GM23338 (cell line): ENCODE measurements at regions not wholly inside any gene's neighbourhood (a gene's known extent, or its start where the extent isn't known, plus 50 kb on each side); places are given as distances from the start of the nearest gene placed in this dataset.

Experiments
- CREB1 ChIP-seq: fragments of 250-450 bp; sonication (Bioruptor Pico); IDR thresholded peaks from 2 replicates; pipeline ENCODE4 v1.5.0; 2020; ENCODE audit warnings: low read depth, mild to moderate bottlenecking, moderate library complexity
- EZH2 ChIP-seq: fragments of 200-600 bp; sonication (generic); IDR thresholded peaks from one replicate; pipeline ENCODE4 v1.8.0; 2017; ENCODE audit warnings: antibody characterized with exemption, mild to moderate bottlenecking, low read depth; ENCODE audit not compliant: unreplicated experiment
- EZH2phosphoT487 ChIP-seq: fragments of 200-600 bp; sonication (generic); IDR thresholded peaks from one replicate; pipeline ENCODE4 v1.8.1; 2018; ENCODE audit warnings: antibody characterized with exemption; ENCODE audit not compliant: unreplicated experiment
- JUNB ChIP-seq: IDR thresholded peaks from one replicate; pipeline ENCODE4 v1.6.1; 2016; ENCODE audit warnings: antibody characterized with exemption; ENCODE audit not compliant: unreplicated experiment
- NANOG ChIP-seq: IDR thresholded peaks from 2 replicates; pipeline ENCODE4 v1.6.1; 2016; ENCODE audit warnings: antibody characterized with exemption, borderline replicate concordance
- POLR2AphosphoS5 ChIP-seq: IDR thresholded peaks from 2 replicates; pipeline ENCODE4 v1.6.1; 2016; ENCODE audit warnings: antibody characterized with exemption, low read depth
- ZNF331 ChIP-seq: fragments of 250-450 bp; sonication (Bioruptor Pico); IDR thresholded peaks from 2 replicates; pipeline ENCODE4 v1.5.0; 2020; ENCODE audit warnings: low read depth, mild to moderate bottlenecking, moderate library complexity
- TF ChIP-seq, protein P1 (sequence below), 2 experiments: fragments of 200-600 bp in 1 of 2; sonication (generic) in 1 of 2; conservative IDR thresholded peaks; 2 replicates each; pipeline versions ENCODE4 v1.5.1 to v1.6.1; 2016 to 2017; ENCODE audit warnings: antibody characterized with exemption in 2 of 2, low read depth in 2 of 2, mild to moderate bottlenecking in 2 of 2, moderate library complexity in 1 of 2
- TF ChIP-seq, protein P2 (sequence below): IDR thresholded peaks from one replicate; pipeline ENCODE4 v1.6.1; 2018; ENCODE audit warnings: antibody characterized with exemption; ENCODE audit not compliant: unreplicated experiment
- TF ChIP-seq, protein P3 (sequence below): fragments of 250-450 bp; sonication (Bioruptor Pico); IDR thresholded peaks from 2 replicates; pipeline ENCODE4 v1.5.0; 2020; ENCODE audit warnings: mild to moderate bottlenecking, moderate library complexity

DNA sequence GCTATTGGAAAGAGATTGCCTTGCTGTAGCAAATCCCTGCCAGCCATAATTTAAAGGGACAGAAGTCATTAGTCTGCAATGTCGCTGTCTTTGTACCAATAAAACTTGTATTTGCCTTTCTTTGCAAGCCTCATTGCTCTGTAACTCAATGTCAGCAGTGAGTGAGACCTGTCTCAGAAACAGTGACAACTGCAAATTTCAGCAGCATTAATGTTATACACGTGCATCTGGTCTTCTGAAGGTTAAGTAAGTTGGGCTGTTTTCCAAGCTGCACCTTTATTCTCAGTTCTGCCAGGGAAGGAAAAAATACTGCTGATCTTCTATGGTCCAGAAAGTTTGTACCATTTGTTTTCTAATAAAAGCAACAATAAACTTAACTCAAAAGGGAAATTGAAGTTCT lies 543.1 kb downstream of the TRIML1 start:
- TF ChIP-seq, protein P1, sequence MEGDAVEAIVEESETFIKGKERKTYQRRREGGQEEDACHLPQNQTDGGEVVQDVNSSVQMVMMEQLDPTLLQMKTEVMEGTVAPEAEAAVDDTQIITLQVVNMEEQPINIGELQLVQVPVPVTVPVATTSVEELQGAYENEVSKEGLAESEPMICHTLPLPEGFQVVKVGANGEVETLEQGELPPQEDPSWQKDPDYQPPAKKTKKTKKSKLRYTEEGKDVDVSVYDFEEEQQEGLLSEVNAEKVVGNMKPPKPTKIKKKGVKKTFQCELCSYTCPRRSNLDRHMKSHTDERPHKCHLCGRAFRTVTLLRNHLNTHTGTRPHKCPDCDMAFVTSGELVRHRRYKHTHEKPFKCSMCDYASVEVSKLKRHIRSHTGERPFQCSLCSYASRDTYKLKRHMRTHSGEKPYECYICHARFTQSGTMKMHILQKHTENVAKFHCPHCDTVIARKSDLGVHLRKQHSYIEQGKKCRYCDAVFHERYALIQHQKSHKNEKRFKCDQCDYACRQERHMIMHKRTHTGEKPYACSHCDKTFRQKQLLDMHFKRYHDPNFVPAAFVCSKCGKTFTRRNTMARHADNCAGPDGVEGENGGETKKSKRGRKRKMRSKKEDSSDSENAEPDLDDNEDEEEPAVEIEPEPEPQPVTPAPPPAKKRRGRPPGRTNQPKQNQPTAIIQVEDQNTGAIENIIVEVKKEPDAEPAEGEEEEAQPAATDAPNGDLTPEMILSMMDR (conservative IDR thresholded peaks at IDR 0.05; ENCODE audit: low read depth in 2 of 2) = no peak
- TF ChIP-seq, protein P2, sequence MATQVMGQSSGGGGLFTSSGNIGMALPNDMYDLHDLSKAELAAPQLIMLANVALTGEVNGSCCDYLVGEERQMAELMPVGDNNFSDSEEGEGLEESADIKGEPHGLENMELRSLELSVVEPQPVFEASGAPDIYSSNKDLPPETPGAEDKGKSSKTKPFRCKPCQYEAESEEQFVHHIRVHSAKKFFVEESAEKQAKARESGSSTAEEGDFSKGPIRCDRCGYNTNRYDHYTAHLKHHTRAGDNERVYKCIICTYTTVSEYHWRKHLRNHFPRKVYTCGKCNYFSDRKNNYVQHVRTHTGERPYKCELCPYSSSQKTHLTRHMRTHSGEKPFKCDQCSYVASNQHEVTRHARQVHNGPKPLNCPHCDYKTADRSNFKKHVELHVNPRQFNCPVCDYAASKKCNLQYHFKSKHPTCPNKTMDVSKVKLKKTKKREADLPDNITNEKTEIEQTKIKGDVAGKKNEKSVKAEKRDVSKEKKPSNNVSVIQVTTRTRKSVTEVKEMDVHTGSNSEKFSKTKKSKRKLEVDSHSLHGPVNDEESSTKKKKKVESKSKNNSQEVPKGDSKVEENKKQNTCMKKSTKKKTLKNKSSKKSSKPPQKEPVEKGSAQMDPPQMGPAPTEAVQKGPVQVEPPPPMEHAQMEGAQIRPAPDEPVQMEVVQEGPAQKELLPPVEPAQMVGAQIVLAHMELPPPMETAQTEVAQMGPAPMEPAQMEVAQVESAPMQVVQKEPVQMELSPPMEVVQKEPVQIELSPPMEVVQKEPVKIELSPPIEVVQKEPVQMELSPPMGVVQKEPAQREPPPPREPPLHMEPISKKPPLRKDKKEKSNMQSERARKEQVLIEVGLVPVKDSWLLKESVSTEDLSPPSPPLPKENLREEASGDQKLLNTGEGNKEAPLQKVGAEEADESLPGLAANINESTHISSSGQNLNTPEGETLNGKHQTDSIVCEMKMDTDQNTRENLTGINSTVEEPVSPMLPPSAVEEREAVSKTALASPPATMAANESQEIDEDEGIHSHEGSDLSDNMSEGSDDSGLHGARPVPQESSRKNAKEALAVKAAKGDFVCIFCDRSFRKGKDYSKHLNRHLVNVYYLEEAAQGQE = no peak
- TF ChIP-seq CREB1 (CRISPR knock-in tag) (no peak), EZH2 (no peak), POLR2AphosphoS5 (no peak), NANOG (no peak), JUNB (no peak), ZNF331 (no peak), EZH2phosphoT487 (no peak)
- TF ChIP-seq, protein P3, sequence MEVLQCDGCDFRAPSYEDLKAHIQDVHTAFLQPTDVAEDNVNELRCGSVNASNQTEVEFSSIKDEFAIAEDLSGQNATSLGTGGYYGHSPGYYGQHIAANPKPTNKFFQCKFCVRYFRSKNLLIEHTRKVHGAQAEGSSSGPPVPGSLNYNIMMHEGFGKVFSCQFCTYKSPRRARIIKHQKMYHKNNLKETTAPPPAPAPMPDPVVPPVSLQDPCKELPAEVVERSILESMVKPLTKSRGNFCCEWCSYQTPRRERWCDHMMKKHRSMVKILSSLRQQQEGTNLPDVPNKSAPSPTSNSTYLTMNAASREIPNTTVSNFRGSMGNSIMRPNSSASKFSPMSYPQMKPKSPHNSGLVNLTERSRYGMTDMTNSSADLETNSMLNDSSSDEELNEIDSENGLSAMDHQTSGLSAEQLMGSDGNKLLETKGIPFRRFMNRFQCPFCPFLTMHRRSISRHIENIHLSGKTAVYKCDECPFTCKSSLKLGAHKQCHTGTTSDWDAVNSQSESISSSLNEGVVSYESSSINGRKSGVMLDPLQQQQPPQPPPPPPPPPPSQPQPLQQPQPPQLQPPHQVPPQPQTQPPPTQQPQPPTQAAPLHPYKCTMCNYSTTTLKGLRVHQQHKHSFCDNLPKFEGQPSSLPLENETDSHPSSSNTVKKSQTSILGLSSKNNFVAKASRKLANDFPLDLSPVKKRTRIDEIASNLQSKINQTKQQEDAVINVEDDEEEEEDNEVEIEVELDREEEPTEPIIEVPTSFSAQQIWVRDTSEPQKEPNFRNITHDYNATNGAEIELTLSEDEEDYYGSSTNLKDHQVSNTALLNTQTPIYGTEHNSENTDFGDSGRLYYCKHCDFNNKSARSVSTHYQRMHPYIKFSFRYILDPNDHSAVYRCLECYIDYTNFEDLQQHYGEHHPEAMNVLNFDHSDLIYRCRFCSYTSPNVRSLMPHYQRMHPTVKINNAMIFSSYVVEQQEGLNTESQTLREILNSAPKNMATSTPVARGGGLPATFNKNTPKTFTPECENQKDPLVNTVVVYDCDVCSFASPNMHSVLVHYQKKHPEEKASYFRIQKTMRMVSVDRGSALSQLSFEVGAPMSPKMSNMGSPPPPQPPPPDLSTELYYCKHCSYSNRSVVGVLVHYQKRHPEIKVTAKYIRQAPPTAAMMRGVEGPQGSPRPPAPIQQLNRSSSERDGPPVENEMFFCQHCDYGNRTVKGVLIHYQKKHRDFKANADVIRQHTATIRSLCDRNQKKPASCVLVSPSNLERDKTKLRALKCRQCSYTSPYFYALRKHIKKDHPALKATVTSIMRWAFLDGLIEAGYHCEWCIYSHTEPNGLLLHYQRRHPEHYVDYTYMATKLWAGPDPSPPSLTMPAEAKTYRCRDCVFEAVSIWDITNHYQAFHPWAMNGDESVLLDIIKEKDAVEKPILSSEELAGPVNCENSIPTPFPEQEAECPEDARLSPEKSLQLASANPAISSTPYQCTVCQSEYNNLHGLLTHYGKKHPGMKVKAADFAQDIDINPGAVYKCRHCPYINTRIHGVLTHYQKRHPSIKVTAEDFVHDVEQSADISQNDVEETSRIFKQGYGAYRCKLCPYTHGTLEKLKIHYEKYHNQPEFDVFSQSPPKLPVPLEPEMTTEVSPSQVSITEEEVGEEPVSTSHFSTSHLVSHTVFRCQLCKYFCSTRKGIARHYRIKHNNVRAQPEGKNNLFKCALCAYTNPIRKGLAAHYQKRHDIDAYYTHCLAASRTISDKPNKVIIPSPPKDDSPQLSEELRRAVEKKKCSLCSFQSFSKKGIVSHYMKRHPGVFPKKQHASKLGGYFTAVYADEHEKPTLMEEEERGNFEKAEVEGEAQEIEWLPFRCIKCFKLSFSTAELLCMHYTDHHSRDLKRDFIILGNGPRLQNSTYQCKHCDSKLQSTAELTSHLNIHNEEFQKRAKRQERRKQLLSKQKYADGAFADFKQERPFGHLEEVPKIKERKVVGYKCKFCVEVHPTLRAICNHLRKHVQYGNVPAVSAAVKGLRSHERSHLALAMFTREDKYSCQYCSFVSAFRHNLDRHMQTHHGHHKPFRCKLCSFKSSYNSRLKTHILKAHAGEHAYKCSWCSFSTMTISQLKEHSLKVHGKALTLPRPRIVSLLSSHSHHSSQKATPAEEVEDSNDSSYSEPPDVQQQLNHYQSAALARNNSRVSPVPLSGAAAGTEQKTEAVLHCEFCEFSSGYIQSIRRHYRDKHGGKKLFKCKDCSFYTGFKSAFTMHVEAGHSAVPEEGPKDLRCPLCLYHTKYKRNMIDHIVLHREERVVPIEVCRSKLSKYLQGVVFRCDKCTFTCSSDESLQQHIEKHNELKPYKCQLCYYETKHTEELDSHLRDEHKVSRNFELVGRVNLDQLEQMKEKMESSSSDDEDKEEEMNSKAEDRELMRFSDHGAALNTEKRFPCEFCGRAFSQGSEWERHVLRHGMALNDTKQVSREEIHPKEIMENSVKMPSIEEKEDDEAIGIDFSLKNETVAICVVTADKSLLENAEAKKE (CRISPR knock-in tag) = no peak
